Gastrocnemius medialis (tissue), 4 donors: ENCODE measurements at regions not wholly inside any gene's neighbourhood (a gene's known extent, or its start where the extent isn't known, plus 50 kb on each side); places are given as distances from the start of the nearest gene placed in this dataset.

ENCODE experiments used
- CTCF ChIP-seq, 5 experiments: fragments of 450-650 bp in 3 of 5; fragments of 200-600 bp in 2 of 5; sonication (generic) in 2 of 5; IDR thresholded peaks in 4 of 5; conservative IDR thresholded peaks in 1 of 5; 1 replicate in 4 of 5; 2 replicates in 1 of 5; pipeline ENCODE4 v1.5.1; 2016 to 2019; ENCODE audit warnings: antibody characterized with exemption in 5 of 5, mild to moderate bottlenecking in 3 of 5, moderate library complexity in 3 of 5
- POLR2A ChIP-seq, 2 donors: fragments of 450-650 bp; IDR thresholded peaks; one replicate each; pipeline ENCODE4 v1.6.1; 2017; ENCODE audit warnings: antibody characterized with exemption in 2 of 2, mild to moderate bottlenecking in 2 of 2, moderate library complexity in 2 of 2

- no peak for TF ChIP-seq CTCF (IDR thresholded peaks at IDR 0.05 in 4 of 5, conservative IDR thresholded peaks at IDR 0.05 in 1 of 5)
- TF ChIP-seq POLR2A (IDR thresholded peaks at IDR 0.05) = no peak
Measured at GRCh38 chr20:56925082-56925830, 296.1 kb downstream of the TFAP2C start.
